IMR-90 (cell line): ENCODE measurements at regions not wholly inside any gene's neighbourhood (a gene's known extent, or its start where the extent isn't known, plus 50 kb on each side); places are given as distances from the start of the nearest gene placed in this dataset.
"Not testable (repeated sequence)": the region's sequence is repeated elsewhere in the genome, so short reads cannot be mapped to it uniquely, and the experiment has no call there.

ENCODE experiments used
- ATAC-seq: fragments of 200-7000 bp; cut with Tn5 transposase; 2 replicates; pipeline ENCODE4 v1.9.1; 2020; ENCODE audit warnings: low read depth, mild to moderate bottlenecking, moderate library complexity
- BruUV-seq: library from RNA; stranded (reverse); fragments of 400-500 nt; replicated peaks from 2 replicates; lab custom pipeline; 2021; lab: Mats Ljungman, UMichigan
- CTCF ChIA-PET: fragments of 300-600 bp; formaldehyde crosslinking; extraction: SDS; loops from one replicate; lab custom pipeline; 2021; ENCODE audit warnings: antibody characterized with exemption; lab: Yijun Ruan, JAX
- POLR2A ChIA-PET: fragments of 300-600 bp; sonication (Branson Sonifier 250); formaldehyde crosslinking; loops from one replicate; lab custom pipeline; 2022; ENCODE audit warnings: antibody characterized with exemption; ENCODE audit not compliant: unreplicated experiment; lab: Charles Lee
- DNase-seq: peaks from one replicate; pipeline ENCODE4 v3.0.0; 2013
- H2AFZ ChIP-seq: replicated peaks from 2 replicates; pipeline ENCODE3; 2013; ENCODE audit warnings: low read length, mild to moderate bottlenecking; ENCODE audit not compliant: poor library complexity
- H2AK5ac ChIP-seq: 2 replicates; pipeline ENCODE4 v1.6.1; 2013; ENCODE audit warnings: low read depth, low read length, inconsistent platforms
- H2AK9ac ChIP-seq: replicated peaks from 2 replicates; pipeline ENCODE3; 2013; ENCODE audit warnings: mild to moderate bottlenecking, low read depth, low read length, moderate library complexity; ENCODE audit not compliant: poor library complexity
- H2BK120ac ChIP-seq: 2 replicates; pipeline ENCODE4 v1.6.1; 2013; ENCODE audit warnings: low read depth, low read length, inconsistent platforms
- H2BK15ac ChIP-seq: 3 replicates; pipeline ENCODE4 v1.6.1; 2013; ENCODE audit warnings: low read depth, low read length, inconsistent platforms
- H2BK20ac ChIP-seq: 2 replicates; pipeline ENCODE4 v1.6.1; 2013; ENCODE audit warnings: low read depth, mild to moderate bottlenecking, inconsistent platforms, low read length, moderate library complexity
- H2BK5ac ChIP-seq: 2 replicates; pipeline ENCODE4 v1.6.1; 2013; ENCODE audit warnings: mild to moderate bottlenecking, low read depth, low read length, inconsistent platforms; ENCODE audit not compliant: poor library complexity, severe bottlenecking
- H3K14ac ChIP-seq: replicated peaks from 2 replicates; pipeline ENCODE4 v1.6.1; 2013; ENCODE audit warnings: low read depth, low read length, inconsistent platforms
- H3K18ac ChIP-seq: 2 replicates; pipeline ENCODE4 v1.6.1; 2013; ENCODE audit warnings: low read depth, low read length, control low read depth
- H3K23ac ChIP-seq: 2 replicates; pipeline ENCODE4 v1.6.1; 2013; ENCODE audit warnings: low read depth, low read length, inconsistent platforms
- H3K27ac ChIP-seq: 2 replicates; pipeline ENCODE4 v1.5.1; 2013; ENCODE audit warnings: mild to moderate bottlenecking, control low read depth, low read length; ENCODE audit not compliant: insufficient read depth
- H3K27me3 ChIP-seq: 2 replicates; pipeline ENCODE4 v1.6.1; 2013; ENCODE audit warnings: low read length; ENCODE audit not compliant: control insufficient read depth, insufficient read depth
- H3K36me3 ChIP-seq: 2 replicates; pipeline ENCODE4 v1.6.1; 2013; ENCODE audit warnings: low read length, mixed read lengths; ENCODE audit not compliant: control insufficient read depth, insufficient read depth
- H3K4ac ChIP-seq: 2 replicates; pipeline ENCODE4 v1.6.1; 2013; ENCODE audit warnings: low read depth, low read length, inconsistent platforms
- H3K4me1 ChIP-seq: 2 replicates; pipeline ENCODE4 v1.6.1; 2013; ENCODE audit warnings: low read length, mixed read lengths; ENCODE audit not compliant: control insufficient read depth, insufficient read depth
- H3K4me2 ChIP-seq: 2 replicates; pipeline ENCODE4 v1.6.1; 2013; ENCODE audit warnings: low read depth, mild to moderate bottlenecking, control low read depth, low read length, moderate library complexity
- H3K4me3 ChIP-seq: 2 replicates; pipeline ENCODE4 v1.5.1; 2013; ENCODE audit warnings: low read depth, mild to moderate bottlenecking, control low read depth, low read length, moderate library complexity; ENCODE audit not compliant: insufficient read depth
- H3K56ac ChIP-seq: 2 replicates; pipeline ENCODE4 v1.6.1; 2013; ENCODE audit warnings: low read length, inconsistent platforms; ENCODE audit not compliant: insufficient read depth; ENCODE audit errors: extremely low read depth
- H3K79me1 ChIP-seq, 2 experiments: 2 replicates each; pipeline ENCODE4 v1.6.1; 2013; ENCODE audit warnings: low read length in 2 of 2, inconsistent platforms in 1 of 2, low read depth in 1 of 2
- H3K9ac ChIP-seq: 2 replicates; pipeline ENCODE4 v1.6.1; 2013; ENCODE audit warnings: low read depth, low read length, control low read depth
- H3K9me1 ChIP-seq: 2 replicates; pipeline ENCODE4 v1.6.1; 2013; ENCODE audit warnings: low read length, inconsistent platforms; ENCODE audit not compliant: insufficient read depth
- H3K9me3 ChIP-seq: 2 replicates; pipeline ENCODE4 v1.6.1; 2013; ENCODE audit warnings: low read length; ENCODE audit not compliant: control insufficient read depth, insufficient read depth
- H4K20me1 ChIP-seq: 2 replicates; pipeline ENCODE4 v1.6.1; 2013; ENCODE audit warnings: low read length, inconsistent platforms; ENCODE audit not compliant: insufficient read depth
- H4K5ac ChIP-seq: 2 replicates; pipeline ENCODE4 v1.6.1; 2013; ENCODE audit warnings: mild to moderate bottlenecking, low read depth, low read length, control low read depth
- H4K8ac ChIP-seq, 2 experiments: 2 replicates each; pipeline ENCODE4 v1.6.1; 2013; ENCODE audit warnings: low read depth in 2 of 2, low read length in 2 of 2, control low read depth in 1 of 2, inconsistent platforms in 1 of 2
- H4K91ac ChIP-seq: 2 replicates; pipeline ENCODE4 v1.6.1; 2013; ENCODE audit warnings: low read depth, low read length, inconsistent platforms; ENCODE audit not compliant: insufficient read depth
- WGBS, 2 experiments: methylation state at CpG; one replicate each; pipeline versions ENCODE4 v1.1.5 to v1.1.7; 2013; ENCODE audit warnings: missing lambda C conversion rate in 2 of 2; ENCODE audit not compliant: insufficient read length in 1 of 2; ENCODE audit errors: extremely low coverage in 2 of 2; 5-methylcytosine and 5-hydroxymethylcytosine counted together
- dilution Hi-C: fragments of 300-500 bp; cut with HindIII; formaldehyde crosslinking; loops from one replicate; pipeline ENCODE4 v1.14.3; 2018; ENCODE audit warnings: low sequenced_read_pairs; ENCODE audit not compliant: unreplicated experiment
- in situ Hi-C: fragments of 300-500 bp; cut with MboI; formaldehyde crosslinking; loops from 3 replicates; pipeline ENCODE4 v1.14.3; 2019; ENCODE audit warnings: low sequenced_read_pairs, inconsistent platforms, mixed read lengths
- intact Hi-C: fragments of 100-400 bp; cut with micrococcal nuclease; formaldehyde crosslinking; loops from 2 replicates; pipeline ENCODE4 v1.10.0; 2022

DNA sequence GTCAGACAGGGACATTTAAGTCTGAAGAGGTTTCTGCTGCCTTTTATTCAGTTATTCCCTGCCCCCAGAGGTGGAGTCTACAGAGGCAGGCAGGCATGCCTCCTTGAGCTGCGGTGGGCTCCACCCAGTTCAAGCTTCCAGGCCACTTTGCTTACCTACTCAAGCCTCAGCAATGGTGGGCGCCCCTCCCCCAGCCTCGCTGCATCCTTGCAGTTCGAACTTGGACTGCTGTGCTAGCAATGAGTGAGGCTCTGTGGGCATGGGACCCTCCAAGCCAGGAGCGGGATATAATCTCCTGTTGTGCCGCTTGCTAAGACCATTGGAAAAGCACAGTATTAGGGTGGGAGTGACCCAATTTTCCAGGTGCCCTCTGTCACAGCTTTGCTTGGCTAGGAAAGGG, 207.5 kb upstream of the EPHA6 start:
- CTCF ChIA-PET, H3K4me2 ChIP-seq, in situ Hi-C loops, H3K9ac ChIP-seq, H3K4me1 ChIP-seq, H3K14ac ChIP-seq, H3K9me3 ChIP-seq, H4K5ac ChIP-seq, POLR2A ChIA-PET, H3K4ac ChIP-seq, H4K8ac ChIP-seq, DNase-seq, H3K79me1 ChIP-seq, H3K27me3 ChIP-seq, H2BK120ac ChIP-seq, H3K18ac ChIP-seq, H3K4me3 ChIP-seq, H2AFZ ChIP-seq, H4K91ac ChIP-seq, H3K9me1 ChIP-seq, dilution Hi-C loops, BruUV-seq, H2BK20ac ChIP-seq, H2AK5ac ChIP-seq, H3K36me3 ChIP-seq, ATAC-seq, H3K27ac ChIP-seq, H3K23ac ChIP-seq, H2BK15ac ChIP-seq, H2AK9ac ChIP-seq, H3K56ac ChIP-seq, H2BK5ac ChIP-seq, H4K20me1 ChIP-seq: not testable (repeated sequence)
- intact Hi-C loops: loop anchor here (10.0 kb wide), 1 partner anchor 62 kb away; no protein-coding TSS in a partner anchor
- WGBS, 2 experiments: no CpG with 5 or more reads among the region's 6 CpGs
